ENCODE measurements at regions not wholly inside any gene's neighbourhood (a gene's known extent, or its start where the extent isn't known, plus 50 kb on each side); places are given as distances from the start of the nearest gene placed in this dataset.

DNA sequence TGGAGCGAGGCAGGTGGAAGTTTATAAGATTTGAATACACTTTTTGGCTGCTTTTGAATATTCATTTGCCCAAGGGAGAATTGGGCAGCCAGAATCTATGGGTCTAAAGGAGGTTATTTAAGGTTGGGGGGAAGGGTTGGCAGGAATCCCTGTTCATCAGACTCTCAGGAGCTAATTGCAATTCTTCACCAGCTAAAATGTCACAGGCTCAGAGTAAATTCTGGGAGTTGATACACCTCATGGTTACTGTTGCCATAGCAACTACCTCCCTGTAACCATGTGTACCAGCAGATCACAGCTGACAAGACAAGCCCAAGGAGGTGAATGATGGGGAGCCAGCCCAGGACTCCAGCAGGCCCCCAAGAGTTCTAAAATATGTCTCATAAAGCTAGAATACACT lies 75.5 kb downstream of the CAMK2N1 start:
- TF ChIP-seq, protein P1, sequence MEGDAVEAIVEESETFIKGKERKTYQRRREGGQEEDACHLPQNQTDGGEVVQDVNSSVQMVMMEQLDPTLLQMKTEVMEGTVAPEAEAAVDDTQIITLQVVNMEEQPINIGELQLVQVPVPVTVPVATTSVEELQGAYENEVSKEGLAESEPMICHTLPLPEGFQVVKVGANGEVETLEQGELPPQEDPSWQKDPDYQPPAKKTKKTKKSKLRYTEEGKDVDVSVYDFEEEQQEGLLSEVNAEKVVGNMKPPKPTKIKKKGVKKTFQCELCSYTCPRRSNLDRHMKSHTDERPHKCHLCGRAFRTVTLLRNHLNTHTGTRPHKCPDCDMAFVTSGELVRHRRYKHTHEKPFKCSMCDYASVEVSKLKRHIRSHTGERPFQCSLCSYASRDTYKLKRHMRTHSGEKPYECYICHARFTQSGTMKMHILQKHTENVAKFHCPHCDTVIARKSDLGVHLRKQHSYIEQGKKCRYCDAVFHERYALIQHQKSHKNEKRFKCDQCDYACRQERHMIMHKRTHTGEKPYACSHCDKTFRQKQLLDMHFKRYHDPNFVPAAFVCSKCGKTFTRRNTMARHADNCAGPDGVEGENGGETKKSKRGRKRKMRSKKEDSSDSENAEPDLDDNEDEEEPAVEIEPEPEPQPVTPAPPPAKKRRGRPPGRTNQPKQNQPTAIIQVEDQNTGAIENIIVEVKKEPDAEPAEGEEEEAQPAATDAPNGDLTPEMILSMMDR (IDR thresholded peaks at IDR 0.05 in 8 of 11, conservative IDR thresholded peaks at IDR 0.05 in 3 of 11): no peak
- no peak for TF ChIP-seq POLR2AphosphoS5 (IDR thresholded peaks at IDR 0.05)
